NCI-H526 (cell line): ENCODE measurements at regions not wholly inside any gene's neighbourhood (a gene's known extent, or its start where the extent isn't known, plus 50 kb on each side); places are given as distances from the start of the nearest gene placed in this dataset.

Experiments
- DNase-seq, 2 experiments: peaks; one replicate each; lab custom pipeline; 2025; lab: John Stamatoyannopoulos, UW

- DNase-seq: peak in 1 of 2 experiments; percentile 45
These were observed 63.5 kb downstream of the ENC1 start for GRCh38 chr5:74576941-74577456.

- DNase-seq: no peak
These were observed 64.6 kb downstream of the ENC1 start for GRCh38 chr5:74575741-74576538.

- no peak for DNase-seq
These were observed 70.3 kb downstream of the ENC1 start for GRCh38 chr5:74570250-74570649.

- no peak for DNase-seq
These were observed 73.0 kb downstream of the ENC1 start for GRCh38 chr5:74567411-74567995.

- DNase-seq: no peak
These were observed 78.4 kb downstream of the ENC1 start for GRCh38 chr5:74562122-74562521.

- no peak for DNase-seq
These were observed 80.3 kb downstream of the ENC1 start for GRCh38 chr5:74560245-74560644.

GRCh38 chr5:74556631-74557595, 83.6 kb downstream of the ENC1 start:
- DNase-seq: no peak

- no peak for DNase-seq
These were observed 84.5 kb downstream of the ENC1 start for GRCh38 chr5:74556006-74556405.

- DNase-seq: no peak
These were observed 88.4 kb downstream of the ENC1 start for GRCh38 chr5:74552101-74552500.

- DNase-seq: no peak
These were observed 89.6 kb downstream of the ENC1 start for GRCh38 chr5:74550927-74551326.

- no peak for DNase-seq
These were observed 91.1 kb downstream of the ENC1 start for GRCh38 chr5:74549384-74549783.

- DNase-seq: no peak
These were observed 93.7 kb downstream of the ENC1 start for GRCh38 chr5:74546796-74547195.

GRCh38 chr5:74544811-74545210, 95.7 kb downstream of the ENC1 start:
- DNase-seq: no peak

- no peak for DNase-seq
These were observed 97.1 kb downstream of the ENC1 start for GRCh38 chr5:74543162-74543995.

GRCh38 chr5:74542482-74542881, 98.0 kb downstream of the ENC1 start:
- DNase-seq: no peak

GRCh38 chr5:74541381-74541781, 99.1 kb downstream of the ENC1 start:
- peak in 1 of 2 experiments; percentile 33 for DNase-seq

- no peak for DNase-seq
These were observed 99.9 kb downstream of the ENC1 start for GRCh38 chr5:74540622-74541021.

GRCh38 chr5:74539986-74540385, 100.5 kb downstream of the ENC1 start:
- no peak for DNase-seq

GRCh38 chr5:74538206-74538661, 102.3 kb downstream of the ENC1 start:
- DNase-seq: no peak

GRCh38 chr5:74536658-74537057, 103.9 kb downstream of the ENC1 start:
- DNase-seq: no peak

GRCh38 chr5:74535926-74536325, 104.6 kb downstream of the ENC1 start:
- no peak for DNase-seq
